ENCODE measurements at regions not wholly inside any gene's neighbourhood (a gene's known extent, or its start where the extent isn't known, plus 50 kb on each side); places are given as distances from the start of the nearest gene placed in this dataset.

GRCh38 chr12:78721906-78722305, 142.7 kb upstream of the SYT1 start:
- no peak overlapping the region for H3K4me3 ChIP-seq (ENCODE audit: low read length)
- no peaks in the 10 kb centered on the region for H3K9me3 Mint-ChIP-seq
- ChIA-PET CTCF (no interaction called here), POLR2A (no interaction called here)
- H3K36me3 Mint-ChIP-seq (ENCODE audit: low read depth): no peaks in the 10 kb centered on the region
- DNase-seq (no peak), ATAC-seq (ENCODE audit: poor library complexity) (no peak)
- no peaks in the 10 kb centered on the region for H3K27me3 Mint-ChIP-seq
- no peak overlapping the region for H3K27ac Mint-ChIP-seq
- no peak for TF ChIP-seq CTCF (IDR thresholded peaks at IDR 0.05)
- H3K4me1 Mint-ChIP-seq (ENCODE audit: low read depth): no peaks in the 10 kb centered on the region
- no peaks in the 10 kb centered on the region for H3K36me3 ChIP-seq (ENCODE audit: insufficient read depth, low read length)
- no peaks in the 10 kb centered on the region for H3K27me3 ChIP-seq (ENCODE audit: control insufficient read depth in 1 of 2, insufficient read depth in 2 of 2, low read length in 2 of 2)
- H3K27ac ChIP-seq (ENCODE audit: low read depth in 1 of 2, low read length in 2 of 2): no peak overlapping the region
- intact Hi-C loops (cut with DNase I, micrococcal nuclease): no loop called here
- H3K4me3 Mint-ChIP-seq: no peak overlapping the region
- H3K9me3 ChIP-seq (ENCODE audit: control insufficient read depth in 1 of 2, insufficient read depth in 1 of 2, low read length in 2 of 2): peaks cover 0 to 5% of the 10 kb centered on the region in 2 experiments
- H3K4me1 ChIP-seq (ENCODE audit: insufficient read depth, low read length): no peaks in the 10 kb centered on the region

GRCh38 chr12:78725033-78725432, 139.5 kb upstream of the SYT1 start:
- Histone ChIP-seq H3K4me1 (ENCODE audit: insufficient read depth, low read length) (no peaks in the 10 kb centered on the region), H3K27me3 (ENCODE audit: control insufficient read depth in 1 of 2, insufficient read depth in 2 of 2, low read length in 2 of 2) (no peaks in the 10 kb centered on the region), H3K4me3 (ENCODE audit: low read length) (no peak overlapping the region), H3K36me3 (ENCODE audit: insufficient read depth, low read length) (no peaks in the 10 kb centered on the region), H3K9me3 (ENCODE audit: control insufficient read depth in 1 of 2, insufficient read depth in 1 of 2, low read length in 2 of 2) (no peaks in the 10 kb centered on the region), H3K27ac (ENCODE audit: low read depth in 1 of 2, low read length in 2 of 2) (no peak overlapping the region)
- ATAC-seq (ENCODE audit: poor library complexity) (no peak), DNase-seq (no peak)
- H3K4me1 Mint-ChIP-seq (ENCODE audit: low read depth): no peaks in the 10 kb centered on the region
- H3K9me3 Mint-ChIP-seq: no peaks in the 10 kb centered on the region
- no peaks in the 10 kb centered on the region for H3K36me3 Mint-ChIP-seq (ENCODE audit: low read depth)
- intact Hi-C loops (cut with DNase I, micrococcal nuclease): no loop called here
- no peak overlapping the region for H3K27ac Mint-ChIP-seq
- TF ChIP-seq CTCF (IDR thresholded peaks at IDR 0.05): no peak
- ChIA-PET CTCF (no interaction called here), POLR2A (no interaction called here)
- no peak overlapping the region for H3K4me3 Mint-ChIP-seq
- no peaks in the 10 kb centered on the region for H3K27me3 Mint-ChIP-seq

- no peak for TF ChIP-seq CTCF (IDR thresholded peaks at IDR 0.05)
- no peaks in the 10 kb centered on the region for H3K27me3 ChIP-seq (ENCODE audit: control insufficient read depth in 1 of 2, insufficient read depth in 2 of 2, low read length in 2 of 2)
- CTCF ChIA-PET: no interaction called here
- Mint-ChIP-seq H3K27ac (no peak overlapping the region), H3K4me1 (ENCODE audit: low read depth) (no peaks in the 10 kb centered on the region), H3K9me3 (no peaks in the 10 kb centered on the region), H3K4me3 (no peak overlapping the region), H3K36me3 (ENCODE audit: low read depth) (no peaks in the 10 kb centered on the region), H3K27me3 (no peaks in the 10 kb centered on the region)
- H3K36me3 ChIP-seq (ENCODE audit: insufficient read depth, low read length): no peaks in the 10 kb centered on the region
- intact Hi-C loops (cut with DNase I, micrococcal nuclease): no loop called here
- H3K4me3 ChIP-seq (ENCODE audit: low read length): no peak overlapping the region
- H3K9me3 ChIP-seq (ENCODE audit: control insufficient read depth in 1 of 2, insufficient read depth in 1 of 2, low read length in 2 of 2): no peaks in the 10 kb centered on the region
- POLR2A ChIA-PET: no interaction called here
- no peak for DNase-seq
- no peak for ATAC-seq (ENCODE audit: poor library complexity)
- no peaks in the 10 kb centered on the region for H3K4me1 ChIP-seq (ENCODE audit: insufficient read depth, low read length)
- no peak overlapping the region for H3K27ac ChIP-seq (ENCODE audit: low read depth in 1 of 2, low read length in 2 of 2)
These were observed 138.5 kb upstream of the SYT1 start for GRCh38 chr12:78725951-78726580.
